ENCODE measurements at regions not wholly inside any gene's neighbourhood (a gene's known extent, or its start where the extent isn't known, plus 50 kb on each side); places are given as distances from the start of the nearest gene placed in this dataset.
"Not testable (repeated sequence)": the region's sequence is repeated elsewhere in the genome, so short reads cannot be mapped to it uniquely, and the experiment has no call there.

DNA sequence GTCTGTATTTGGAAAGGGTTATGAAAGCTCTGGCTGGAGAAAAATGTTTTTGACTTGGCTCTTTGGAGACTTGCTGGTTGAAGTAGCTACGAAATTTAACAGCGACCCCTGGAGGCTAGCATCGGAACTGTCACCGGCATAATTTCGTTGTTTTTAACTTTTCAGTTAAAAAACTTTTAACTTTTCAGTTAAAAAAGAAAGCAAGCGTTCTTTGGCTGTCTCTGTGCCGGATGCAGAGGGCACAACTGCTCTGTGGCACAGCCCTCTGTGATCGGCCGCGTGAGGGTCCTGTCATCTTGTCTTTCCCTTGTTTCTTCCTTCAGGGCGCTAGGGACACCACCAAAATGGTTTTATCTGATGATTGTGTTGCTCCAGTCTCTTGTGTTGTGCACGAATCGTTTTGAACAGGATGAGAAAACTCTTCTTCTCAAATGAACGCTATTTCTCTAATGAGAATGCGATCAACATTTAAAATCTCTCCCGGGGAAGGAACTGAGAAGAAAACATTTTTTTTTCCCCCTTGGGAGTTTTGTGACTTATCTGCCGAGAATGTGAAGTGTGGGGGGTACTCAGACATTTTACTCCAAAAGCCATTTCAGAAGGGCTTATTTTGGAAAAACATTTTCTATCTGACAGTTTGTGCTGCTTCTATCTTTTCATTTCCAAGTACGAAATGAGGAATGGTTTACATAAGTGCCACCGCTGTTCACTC, 57.1 kb downstream of the ADCYAP1 start:
- DNase-seq = peak; percentile 76

DNA sequence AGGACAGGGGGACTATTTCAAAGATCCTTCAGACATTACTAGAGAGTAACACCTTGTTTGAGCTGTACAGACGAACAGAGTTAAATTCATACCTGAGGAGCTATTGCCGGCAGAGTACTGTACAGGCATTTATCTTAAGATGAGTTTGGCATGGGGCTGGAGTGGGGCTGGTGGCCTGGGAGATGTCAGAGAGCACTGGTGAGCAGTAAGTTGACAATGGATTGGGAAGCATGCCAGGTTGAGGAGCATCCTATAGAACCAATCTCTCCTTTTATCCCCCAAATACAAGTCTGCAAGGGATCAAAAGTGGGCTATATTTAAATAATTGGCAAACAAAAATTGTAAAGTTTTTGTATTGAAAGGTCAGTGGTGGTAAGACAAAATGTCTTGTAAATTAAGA, 58.6 kb downstream of the ADCYAP1 start:
- DNase-seq = no peak

DNA sequence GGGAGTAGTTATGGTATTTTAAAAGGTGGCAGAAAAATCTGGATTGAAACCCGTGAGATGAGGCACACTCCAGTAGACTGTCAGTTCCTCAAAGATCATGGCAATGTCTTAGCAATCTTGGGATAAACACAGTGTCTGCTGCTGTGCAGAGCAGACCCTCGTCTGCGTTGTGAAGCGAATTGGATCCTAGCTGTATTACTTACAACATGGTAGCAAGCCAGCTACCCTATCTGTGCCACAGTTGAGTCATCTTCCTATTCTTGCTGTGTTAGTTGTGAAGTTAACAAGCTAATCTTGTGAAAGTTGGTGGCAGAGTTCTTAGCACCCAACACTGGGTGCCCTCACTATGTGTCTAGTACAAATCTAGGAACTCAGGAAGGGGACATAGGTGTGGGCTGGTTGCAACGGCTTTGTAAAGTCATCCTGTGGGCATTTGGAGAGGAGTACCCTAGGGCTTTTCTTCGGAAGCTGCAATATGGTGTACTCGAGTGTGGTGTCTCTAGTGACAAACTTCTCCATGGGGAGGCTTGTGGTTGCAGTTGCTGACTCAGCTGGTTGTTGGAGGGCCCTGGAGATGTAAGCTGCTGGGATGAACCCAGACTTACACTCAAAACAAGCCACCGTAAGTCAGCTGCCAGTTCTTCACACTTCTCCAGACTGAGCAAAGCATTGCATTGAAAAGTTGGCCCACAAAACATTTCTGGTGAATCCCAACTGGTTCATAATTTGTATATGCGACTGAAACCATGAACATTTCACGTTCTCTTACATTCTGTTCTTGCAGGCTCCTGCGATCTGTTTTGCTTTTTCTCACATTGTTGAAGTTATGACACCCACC, 61.5 kb downstream of the ADCYAP1 start:
- no peak for DNase-seq

DNA sequence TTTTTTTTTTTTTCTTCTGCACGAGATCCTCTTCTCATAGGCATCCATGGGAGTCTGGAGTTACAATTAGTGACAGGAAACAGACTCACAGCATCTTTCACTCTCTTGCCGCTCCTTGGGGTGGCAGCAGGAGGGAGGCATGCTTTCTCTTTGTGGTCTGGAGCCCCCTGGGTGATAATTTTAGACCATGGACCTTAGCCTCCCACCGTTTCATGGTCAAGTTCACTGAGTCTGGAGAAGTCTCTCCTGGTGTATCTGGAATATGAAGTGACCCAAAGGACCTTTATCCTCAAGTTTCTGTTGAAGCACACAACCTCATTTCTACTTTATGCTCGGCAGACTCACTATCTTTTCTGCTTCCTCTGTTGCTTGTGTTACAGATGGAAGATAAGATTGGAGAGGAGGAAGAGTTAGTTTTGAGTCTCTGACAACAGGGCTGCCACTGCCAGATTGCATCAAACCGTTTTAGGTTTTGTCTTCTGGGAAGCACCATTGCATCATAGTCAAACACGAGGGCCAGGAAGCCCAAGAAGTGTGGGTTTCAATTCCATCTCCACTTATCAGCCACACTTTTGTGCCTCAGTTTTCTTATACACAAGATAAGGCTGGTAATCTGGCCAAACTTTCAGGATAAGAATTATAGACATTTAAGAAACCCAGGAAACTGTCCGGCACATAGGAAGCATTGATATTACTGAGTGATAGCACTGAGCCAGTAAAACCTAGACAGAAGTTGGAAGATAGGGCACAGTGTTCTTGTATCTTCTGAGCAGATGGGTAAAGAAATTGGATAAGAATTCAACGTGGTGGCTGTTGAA, 62.3 kb downstream of the ADCYAP1 start:
- no peak for DNase-seq

DNA sequence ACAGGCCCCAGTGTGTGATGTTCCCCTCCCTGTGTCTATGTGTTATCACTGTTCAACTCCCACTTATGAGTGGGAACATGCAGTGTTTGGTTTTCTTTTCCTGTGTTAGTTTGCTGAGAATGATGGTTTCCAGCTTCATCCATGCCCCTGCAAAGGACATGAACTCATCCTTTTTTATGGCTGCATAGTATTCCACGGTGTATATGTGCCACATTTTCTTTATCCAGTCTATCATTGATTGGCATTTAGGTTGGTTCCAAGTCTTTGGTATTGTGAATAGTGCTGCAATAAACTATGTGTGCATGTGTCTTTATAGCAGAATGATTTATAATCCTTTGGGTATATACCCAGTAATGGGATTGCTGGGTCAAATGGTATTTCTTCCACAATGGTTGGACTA, 64.2 kb downstream of the ADCYAP1 start:
- DNase-seq = not testable (repeated sequence)

DNA sequence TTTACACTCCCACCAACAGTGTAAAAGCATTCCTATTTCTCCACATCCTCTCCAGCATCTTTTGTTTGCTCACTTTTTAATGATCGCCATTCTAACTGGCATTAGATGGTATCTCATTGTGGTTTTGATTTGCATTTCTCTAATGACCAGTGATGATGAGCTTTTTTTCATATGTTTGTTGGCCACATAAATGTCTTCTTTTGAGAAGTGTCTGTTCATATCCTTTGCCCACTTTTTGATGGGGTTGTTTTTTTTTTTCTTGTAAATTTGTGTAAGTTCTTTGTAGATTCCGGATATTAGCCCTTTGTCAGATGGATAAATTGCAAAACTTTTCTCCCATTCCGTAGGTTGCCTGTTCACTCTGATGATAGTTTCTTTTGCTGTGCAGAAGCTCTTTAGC, 64.6 kb downstream of the ADCYAP1 start:
- DNase-seq = not testable (repeated sequence)

DNA sequence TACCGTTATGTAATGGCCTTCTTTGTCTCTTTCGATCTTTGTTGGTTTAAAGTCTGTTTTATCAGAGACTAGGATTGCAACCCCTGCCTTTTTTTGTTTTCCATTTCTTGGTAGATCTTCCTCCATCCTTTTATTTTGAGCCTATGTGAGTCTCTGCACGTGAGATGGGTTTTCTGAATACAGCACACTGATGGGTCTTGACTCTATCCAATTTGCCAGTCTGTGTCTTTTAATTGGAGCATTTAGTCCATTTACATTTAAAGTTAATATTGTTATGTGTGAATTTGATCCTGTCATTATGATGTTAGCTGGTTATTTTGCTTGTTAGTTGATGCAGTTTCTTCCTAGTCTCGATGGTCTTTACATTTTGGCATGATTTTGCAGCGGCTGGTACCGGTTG, 69.9 kb downstream of the ADCYAP1 start:
- DNase-seq = not testable (repeated sequence)

DNA sequence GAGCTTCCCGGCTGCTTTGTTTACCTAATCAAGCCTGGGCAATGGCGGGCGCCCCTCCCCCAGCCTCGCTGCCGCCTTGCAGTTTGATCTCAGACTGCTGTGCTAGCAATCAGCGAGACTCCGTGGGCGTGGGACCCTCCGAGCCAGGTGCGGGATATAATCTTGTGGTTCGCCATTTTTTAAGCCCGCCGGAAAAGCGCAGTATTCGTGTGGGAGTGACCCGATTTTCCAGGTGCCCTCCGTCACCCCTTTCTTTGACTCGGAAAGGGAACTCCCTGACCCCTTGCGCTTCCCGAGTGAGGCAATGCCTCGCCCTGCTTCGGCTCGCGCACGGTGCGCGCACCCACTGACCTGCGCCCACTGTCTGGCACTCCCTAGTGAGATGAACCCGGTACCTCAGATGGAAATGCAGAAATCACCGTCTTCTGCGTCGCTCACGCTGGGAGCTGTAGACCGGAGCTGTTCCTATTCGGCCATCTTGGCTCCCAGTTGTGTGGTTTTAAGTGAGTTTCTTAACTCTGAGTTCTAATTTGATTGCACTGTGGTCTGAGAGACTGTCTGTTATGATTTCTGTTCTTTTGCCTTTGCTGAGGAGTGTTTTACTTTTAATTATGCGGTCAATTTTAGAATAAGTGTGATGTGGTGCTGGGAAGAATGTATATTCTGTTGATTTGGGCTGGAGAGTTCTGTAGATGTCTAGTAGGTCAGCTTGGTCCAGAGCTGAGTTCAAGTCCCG, 71.9 kb downstream of the ADCYAP1 start:
- not testable (repeated sequence) for DNase-seq

DNA sequence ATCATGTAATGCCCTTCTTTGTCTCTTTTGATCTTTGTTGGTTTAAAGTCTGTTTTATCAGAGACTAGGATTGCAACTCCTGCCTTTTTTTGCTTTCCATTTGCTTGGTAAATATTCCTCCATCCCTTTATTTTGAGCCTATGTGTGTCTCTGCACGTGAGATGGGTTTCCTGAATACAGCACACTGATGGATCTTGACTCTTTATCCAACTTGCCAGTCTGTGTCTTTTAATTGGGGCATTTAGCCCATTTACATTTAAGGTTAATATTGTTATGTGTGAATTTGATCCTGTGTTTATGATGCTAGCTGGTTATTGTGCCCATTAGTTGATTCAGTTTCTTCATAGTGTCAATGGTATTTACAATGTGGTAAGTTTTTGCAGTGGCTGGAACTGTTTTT, 72.7 kb downstream of the ADCYAP1 start:
- not testable (repeated sequence) for DNase-seq

DNA sequence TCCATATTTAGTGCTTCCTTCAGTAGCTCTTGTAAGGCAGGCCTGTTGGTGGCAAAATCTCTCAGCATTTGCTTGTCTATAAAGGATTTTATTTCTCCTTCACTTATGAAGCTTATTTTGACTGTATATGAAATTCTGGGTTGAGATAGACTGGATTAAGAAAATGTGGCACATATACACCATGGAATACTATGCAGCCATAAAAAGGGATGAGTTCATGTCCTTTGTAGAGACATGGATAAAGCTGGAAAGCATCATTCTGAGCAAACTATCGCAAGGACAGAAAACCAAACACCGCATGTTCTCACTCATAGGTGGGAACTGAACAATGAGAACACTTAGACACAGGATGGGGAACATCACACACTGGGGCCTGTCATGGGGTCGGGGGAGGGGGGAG, 73.1 kb downstream of the ADCYAP1 start:
- DNase-seq = not testable (repeated sequence)

DNA sequence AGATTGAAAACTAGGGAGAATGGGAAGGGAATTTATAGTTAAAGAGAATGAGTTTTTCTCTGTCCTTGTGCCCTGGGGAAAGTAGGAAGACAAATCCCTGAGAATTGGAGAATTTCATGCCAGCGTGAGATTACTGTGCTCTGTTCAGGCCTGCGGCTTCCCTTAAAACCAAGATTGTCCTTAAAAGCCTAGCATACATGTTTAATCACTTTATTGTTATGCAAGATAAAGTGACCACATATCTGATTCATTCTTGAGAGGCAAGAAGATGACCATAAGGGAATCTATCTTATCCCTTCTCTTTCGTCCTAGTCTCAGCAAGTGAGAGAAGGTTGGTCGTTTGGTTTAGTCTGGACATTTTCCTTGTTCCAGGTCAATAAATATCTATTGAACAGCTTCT, 75.9 kb downstream of the ADCYAP1 start:
- DNase-seq = no peak

DNA sequence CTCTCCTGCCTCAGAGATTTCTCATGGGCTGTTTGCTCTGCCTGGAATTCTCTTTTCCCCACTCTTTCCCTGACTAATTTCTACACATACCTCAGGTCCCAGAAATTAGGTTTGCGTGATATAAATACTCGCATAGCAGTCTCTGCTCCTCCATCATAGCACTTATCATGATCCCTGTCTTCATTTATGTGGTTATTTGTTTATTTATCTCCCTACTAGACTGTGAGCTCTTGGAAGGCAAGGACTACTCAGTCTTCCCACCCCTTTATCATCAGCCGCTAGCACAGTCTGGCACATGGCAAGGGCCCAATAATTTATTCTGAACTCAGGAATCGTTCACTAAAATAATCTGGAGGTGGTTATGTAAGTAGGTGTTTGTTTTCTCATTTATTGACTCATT, 79.3 kb downstream of the ADCYAP1 start:
- no peak for DNase-seq

DNA sequence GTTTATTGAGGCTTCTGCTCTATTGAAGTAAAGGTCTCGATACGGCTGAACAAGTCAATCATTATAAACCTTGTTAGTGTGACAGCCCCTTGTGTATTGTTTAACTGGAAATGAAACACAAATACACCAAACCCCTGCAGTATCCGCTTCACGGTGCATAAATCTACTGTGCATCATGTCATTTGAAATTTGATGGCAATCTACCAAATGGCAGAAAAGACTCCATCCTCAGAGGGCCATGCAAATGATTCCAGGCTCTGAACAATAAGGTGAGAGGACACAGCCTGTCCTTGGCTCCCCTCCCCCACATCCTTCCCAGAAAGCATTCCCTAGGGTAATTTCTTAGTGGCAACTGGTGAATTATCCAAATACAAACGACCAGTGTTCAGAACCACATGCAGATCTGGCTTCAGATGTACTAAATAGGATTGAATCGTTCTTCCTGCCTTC, 80.6 kb downstream of the ADCYAP1 start:
- DNase-seq = peak; percentile 84

DNA sequence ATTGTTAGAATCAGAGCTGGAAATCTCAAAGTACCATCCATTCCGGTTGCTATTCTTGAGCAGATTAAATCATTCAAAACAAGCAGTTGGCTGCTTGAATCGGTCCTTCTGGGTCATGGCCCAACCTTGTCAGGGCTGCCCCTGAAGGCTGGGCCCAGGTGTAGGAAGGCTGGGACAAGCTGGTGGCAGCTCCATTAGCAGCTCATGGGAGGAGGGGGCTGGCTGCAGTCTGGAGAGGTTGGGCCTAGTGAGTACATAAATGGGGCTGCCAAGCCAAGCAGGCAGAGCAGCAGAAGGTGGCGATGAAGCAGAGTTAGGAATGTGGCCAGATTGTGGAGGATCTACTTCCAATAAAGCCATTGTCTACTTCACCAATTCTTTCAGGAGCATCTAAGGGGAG, 81.4 kb downstream of the ADCYAP1 start:
- DNase-seq = peak; percentile 73

DNA sequence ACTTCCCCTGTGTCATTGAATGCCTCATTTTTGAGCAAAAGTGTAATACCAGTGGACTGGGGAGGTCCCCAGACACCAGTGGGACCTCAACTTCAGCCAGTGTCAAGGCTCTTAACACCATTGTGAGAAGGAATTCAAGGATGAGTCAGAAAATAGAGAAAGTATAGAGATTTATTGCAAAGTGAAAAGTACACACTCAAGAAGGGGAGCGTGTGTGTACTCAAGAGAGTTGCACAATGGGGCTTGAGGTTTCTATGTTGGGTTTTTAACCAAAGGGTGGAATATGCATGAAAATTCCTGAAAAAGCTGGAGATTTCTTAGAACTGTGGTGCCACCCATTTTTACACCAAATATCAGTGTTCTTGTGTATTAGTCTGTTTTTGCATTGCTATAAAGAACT, 81.9 kb downstream of the ADCYAP1 start:
- DNase-seq = no peak

DNA sequence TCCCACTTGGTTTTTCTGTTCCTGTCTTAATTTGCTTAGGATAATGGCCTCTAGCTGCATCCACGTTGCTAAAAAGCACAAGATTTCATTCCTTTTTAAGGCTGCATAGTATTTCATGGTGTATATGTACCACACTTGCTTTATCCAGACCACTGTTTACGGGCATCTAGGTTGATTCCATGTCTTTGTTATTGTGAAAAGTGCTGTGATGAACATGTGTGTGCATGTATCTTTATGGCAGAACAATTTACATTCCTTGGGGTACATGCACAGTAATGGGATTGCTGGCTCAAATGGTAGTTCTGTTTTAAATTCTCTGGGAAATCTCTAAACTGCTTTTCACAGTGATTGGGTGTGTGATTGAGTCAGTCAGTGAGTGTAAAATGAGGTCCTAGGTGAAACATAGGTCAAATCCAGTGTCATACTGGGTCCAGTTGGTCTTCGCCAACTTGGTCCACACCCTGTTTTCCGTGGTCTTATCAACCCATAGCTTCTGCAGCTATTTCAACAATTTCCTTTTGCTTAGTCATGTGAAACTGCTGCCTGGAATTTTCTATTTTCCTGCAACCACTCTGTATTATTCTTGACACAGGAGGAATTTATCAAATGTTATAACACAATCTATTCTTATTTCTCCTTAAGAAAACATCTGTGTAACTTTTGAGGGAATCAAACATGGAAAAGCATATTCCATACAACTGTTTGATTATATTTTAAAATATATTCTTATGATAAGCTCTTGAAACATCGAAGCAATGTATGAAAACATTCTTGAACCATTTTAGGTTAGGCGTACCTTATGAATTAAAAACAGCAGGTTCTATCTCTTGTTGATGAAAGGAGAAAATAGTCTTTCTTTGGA, 82.9 kb downstream of the ADCYAP1 start:
- DNase-seq = no peak

DNA sequence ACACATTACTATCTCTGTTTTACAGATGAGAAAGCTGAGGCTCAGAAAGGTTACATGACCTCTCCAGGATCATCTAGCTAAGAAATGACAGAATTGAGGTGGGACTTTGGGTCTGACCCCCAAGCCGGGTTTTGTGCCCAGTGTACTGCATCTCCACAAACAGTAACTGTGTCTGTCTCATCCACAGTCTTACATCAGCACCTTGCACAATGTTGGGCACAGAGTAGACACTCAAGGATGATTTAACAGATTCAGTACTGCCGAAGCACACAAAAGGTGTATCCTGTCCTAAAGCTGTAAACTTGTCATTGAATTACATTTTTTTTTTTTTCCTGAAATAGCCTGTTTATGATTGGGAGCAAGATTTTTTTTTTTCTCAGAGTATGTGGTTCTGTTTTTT, 84.8 kb downstream of the ADCYAP1 start:
- no peak for DNase-seq

DNA sequence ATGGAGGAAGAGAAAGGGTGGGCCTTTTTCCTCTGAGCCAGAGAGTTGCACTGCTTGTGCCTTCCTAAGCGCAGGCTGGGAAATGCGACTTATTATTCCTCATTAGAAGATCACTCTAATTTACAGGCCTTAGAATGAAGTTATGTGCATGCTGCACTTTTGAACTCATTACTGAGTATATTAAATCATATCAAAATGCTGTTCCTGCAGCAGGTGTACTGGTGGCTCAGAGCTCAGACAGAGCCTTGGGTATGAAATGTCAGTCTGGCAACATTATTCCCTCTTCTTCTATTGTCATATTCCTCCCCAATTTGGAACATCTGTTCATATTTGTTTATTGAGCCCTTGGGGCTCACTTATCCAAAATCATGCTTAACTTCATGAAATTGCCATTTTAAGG, 85.5 kb downstream of the ADCYAP1 start:
- no peak for DNase-seq

DNA sequence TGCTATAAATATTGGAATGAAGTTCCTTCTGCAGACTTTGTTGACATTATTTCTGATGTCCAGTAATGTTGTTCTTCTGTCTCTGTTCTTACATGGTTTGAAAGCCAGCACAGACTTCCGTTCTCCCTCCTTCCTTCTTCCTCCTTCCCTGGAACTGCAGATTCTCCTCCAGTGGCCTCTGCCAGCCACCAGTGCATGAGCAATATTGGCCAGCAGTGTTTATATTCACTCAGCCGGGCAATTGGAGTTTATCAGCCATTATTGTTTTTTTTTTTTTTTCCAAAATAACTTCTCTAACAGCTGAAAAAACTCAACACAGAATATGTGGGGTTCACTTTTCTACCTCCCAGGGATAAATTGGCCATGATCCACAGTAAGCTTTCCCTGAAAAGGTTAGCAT, 86.8 kb downstream of the ADCYAP1 start:
- no peak for DNase-seq

DNA sequence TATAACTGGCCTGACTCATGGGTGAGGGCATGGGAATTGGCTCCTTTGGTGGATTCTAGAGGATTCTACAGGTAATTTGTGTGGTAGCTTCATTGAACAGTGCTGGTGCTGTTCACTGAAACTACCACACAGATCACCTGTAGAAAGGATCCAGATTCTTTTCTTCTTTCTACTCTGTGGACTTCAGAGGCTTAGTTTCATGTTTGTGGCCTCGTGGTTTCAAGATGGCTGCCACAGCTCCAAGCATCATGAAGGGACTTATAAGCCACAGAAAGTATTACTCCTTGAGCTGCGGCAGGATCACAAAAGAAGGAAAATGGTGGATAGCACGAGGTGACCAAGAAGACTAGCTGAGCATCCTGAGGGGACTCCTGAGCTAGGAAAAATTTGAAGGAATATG, 88.9 kb downstream of the ADCYAP1 start:
- no peak for DNase-seq

DNA sequence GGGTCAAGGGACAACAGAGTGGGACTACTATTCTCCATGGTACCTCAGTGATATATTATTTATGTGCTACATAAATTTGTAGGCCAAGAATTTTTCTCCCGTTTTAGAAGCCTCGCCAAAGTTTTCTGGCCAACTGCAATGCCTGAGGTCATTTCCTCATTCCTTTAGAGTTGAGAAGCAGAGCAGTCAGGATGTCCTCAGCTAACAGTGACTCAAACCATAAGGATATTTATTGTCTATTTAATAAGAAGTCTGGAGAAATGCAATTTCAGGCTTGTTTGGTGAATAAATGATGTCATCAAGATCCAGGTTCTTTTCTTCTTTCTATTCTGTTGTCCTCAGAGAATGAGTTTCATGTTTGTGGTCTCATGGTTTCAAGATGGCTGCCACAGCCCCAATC, 91.0 kb downstream of the ADCYAP1 start:
- DNase-seq = no peak

DNA sequence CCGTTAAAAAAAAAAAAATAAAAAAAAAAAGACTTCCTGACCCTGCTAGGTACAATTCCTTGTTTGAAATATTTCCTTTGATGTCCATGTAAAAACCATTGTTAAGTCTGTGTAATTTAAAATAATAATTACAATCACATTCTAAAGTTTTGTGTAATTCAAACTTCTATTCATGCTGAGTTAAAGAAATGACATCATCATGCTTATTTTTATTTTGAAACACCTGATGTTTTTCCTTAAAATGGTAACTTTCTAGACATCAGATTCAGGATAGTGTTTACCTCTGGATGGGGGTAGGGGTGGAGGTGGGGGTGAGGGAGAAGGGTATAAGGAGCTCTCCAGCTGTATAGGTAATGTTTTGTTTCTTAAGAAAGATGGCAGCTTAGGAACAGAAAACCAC, 92.8 kb downstream of the ADCYAP1 start:
- no peak for DNase-seq

All from eye (tissue), 1 donor.